ENCODE measurements at regions not wholly inside any gene's neighbourhood (a gene's known extent, or its start where the extent isn't known, plus 50 kb on each side); places are given as distances from the start of the nearest gene placed in this dataset.
"Not testable (repeated sequence)": the region's sequence is repeated elsewhere in the genome, so short reads cannot be mapped to it uniquely, and the experiment has no call there.

- H3K79me2 ChIP-seq (ENCODE audit: insufficient read depth, low read length), result no peaks in the 10 kb centered on the region
- no peaks in the 10 kb centered on the region for H3K9me3 ChIP-seq (ENCODE audit: low read length)
- H2AFZ ChIP-seq (ENCODE audit: low read length), result no peak overlapping the region
- no peak overlapping the region for H3K4me2 ChIP-seq (ENCODE audit: low read length)
- no peaks in the 10 kb centered on the region for H3K27me3 ChIP-seq (ENCODE audit: insufficient read depth, low read length)
- H3K4me1 ChIP-seq (ENCODE audit: insufficient read depth, low read length, severe bottlenecking), result no peaks in the 10 kb centered on the region
- no peak overlapping the region for H3K27ac ChIP-seq (ENCODE audit: low read depth, low read length, poor library complexity, severe bottlenecking)
- H3F3A ChIP-seq (ENCODE audit: insufficient read depth, low read length), result no peaks in the 10 kb centered on the region
- no peaks in the 10 kb centered on the region for H3K36me3 ChIP-seq (ENCODE audit: insufficient read depth, low read length)
- no peaks in the 10 kb centered on the region for H4K20me1 ChIP-seq (ENCODE audit: insufficient read depth, low read length)
- H3K9me2 ChIP-seq (ENCODE audit: low read depth, low read length), result no peaks in the 10 kb centered on the region
- H3K4me3 ChIP-seq (ENCODE audit: low read depth, low read length, poor library complexity, severe bottlenecking), result no peak overlapping the region
- TF ChIP-seq EZH2 (IDR thresholded peaks at IDR 0.05; ENCODE audit: borderline replicate concordance, low read length) (no peak), CTCF (IDR thresholded peaks at IDR 0.05; ENCODE audit: low read length) (no peak)
- no peak overlapping the region for H3K9ac ChIP-seq (ENCODE audit: low read length)
These were observed 151.6 kb downstream of the MREG start for GRCh38 chr2:215861607-215862350.

GRCh38 chr2:215856080-215856479, 157.3 kb downstream of the MREG start:
- no peaks in the 10 kb centered on the region for H3K36me3 ChIP-seq (ENCODE audit: insufficient read depth, low read length)
- no peak overlapping the region for H3K9ac ChIP-seq (ENCODE audit: low read length)
- no peak overlapping the region for H2AFZ ChIP-seq (ENCODE audit: low read length)
- no peak overlapping the region for H3K4me2 ChIP-seq (ENCODE audit: low read length)
- no peak overlapping the region for H3K27ac ChIP-seq (ENCODE audit: low read depth, low read length, poor library complexity, severe bottlenecking)
- no peaks in the 10 kb centered on the region for H3K9me3 ChIP-seq (ENCODE audit: low read length)
- no peaks in the 10 kb centered on the region for H3F3A ChIP-seq (ENCODE audit: insufficient read depth, low read length)
- TF ChIP-seq CTCF (IDR thresholded peaks at IDR 0.05; ENCODE audit: low read length), result no peak
- no peak for TF ChIP-seq EZH2 (IDR thresholded peaks at IDR 0.05; ENCODE audit: borderline replicate concordance, low read length)
- H3K79me2 ChIP-seq (ENCODE audit: insufficient read depth, low read length), result no peaks in the 10 kb centered on the region
- no peaks in the 10 kb centered on the region for H3K4me1 ChIP-seq (ENCODE audit: insufficient read depth, low read length, severe bottlenecking)
- no peaks in the 10 kb centered on the region for H4K20me1 ChIP-seq (ENCODE audit: insufficient read depth, low read length)
- H3K27me3 ChIP-seq (ENCODE audit: insufficient read depth, low read length), result no peaks in the 10 kb centered on the region
- no peak overlapping the region for H3K4me3 ChIP-seq (ENCODE audit: low read depth, low read length, poor library complexity, severe bottlenecking)
- H3K9me2 ChIP-seq (ENCODE audit: low read depth, low read length), result no peaks in the 10 kb centered on the region

- not testable (repeated sequence) for H4K20me1 ChIP-seq (ENCODE audit: insufficient read depth, low read length); H3K9ac ChIP-seq (ENCODE audit: low read length); H3K9me3 ChIP-seq (ENCODE audit: low read length); H3K4me2 ChIP-seq (ENCODE audit: low read length); H3K4me3 ChIP-seq (ENCODE audit: low read depth, low read length, poor library complexity, severe bottlenecking); H3K36me3 ChIP-seq (ENCODE audit: insufficient read depth, low read length); H3K9me2 ChIP-seq (ENCODE audit: low read depth, low read length); H3K27me3 ChIP-seq (ENCODE audit: insufficient read depth, low read length); H2AFZ ChIP-seq (ENCODE audit: low read length); H3F3A ChIP-seq (ENCODE audit: insufficient read depth, low read length); H3K79me2 ChIP-seq (ENCODE audit: insufficient read depth, low read length); H3K27ac ChIP-seq (ENCODE audit: low read depth, low read length, poor library complexity, severe bottlenecking); H3K4me1 ChIP-seq (ENCODE audit: insufficient read depth, low read length, severe bottlenecking)
These were observed 158.0 kb downstream of the MREG start for GRCh38 chr2:215855308-215855707.

GRCh38 chr2:215854008-215854407, 159.3 kb downstream of the MREG start:
- Histone ChIP-seq H2AFZ (ENCODE audit: low read length) (no peak overlapping the region), H3K4me1 (ENCODE audit: insufficient read depth, low read length, severe bottlenecking) (no peaks in the 10 kb centered on the region), H3K4me3 (ENCODE audit: low read depth, low read length, poor library complexity, severe bottlenecking) (no peak overlapping the region), H4K20me1 (ENCODE audit: insufficient read depth, low read length) (no peaks in the 10 kb centered on the region), H3K9me3 (ENCODE audit: low read length) (no peaks in the 10 kb centered on the region), H3F3A (ENCODE audit: insufficient read depth, low read length) (no peaks in the 10 kb centered on the region), H3K79me2 (ENCODE audit: insufficient read depth, low read length) (no peaks in the 10 kb centered on the region), H3K27me3 (ENCODE audit: insufficient read depth, low read length) (no peaks in the 10 kb centered on the region), H3K4me2 (ENCODE audit: low read length) (no peak overlapping the region), H3K36me3 (ENCODE audit: insufficient read depth, low read length) (no peaks in the 10 kb centered on the region), H3K9me2 (ENCODE audit: low read depth, low read length) (no peaks in the 10 kb centered on the region), H3K9ac (ENCODE audit: low read length) (no peak overlapping the region), H3K27ac (ENCODE audit: low read depth, low read length, poor library complexity, severe bottlenecking) (no peak overlapping the region)
- no peak for TF ChIP-seq EZH2 (IDR thresholded peaks at IDR 0.05; ENCODE audit: borderline replicate concordance, low read length)
- no peak for TF ChIP-seq CTCF (IDR thresholded peaks at IDR 0.05; ENCODE audit: low read length)
